ENCODE measurements at regions not wholly inside any gene's neighbourhood (a gene's known extent, or its start where the extent isn't known, plus 50 kb on each side); places are given as distances from the start of the nearest gene placed in this dataset.

GRCh38 chr5:61731946-61732314, 399.9 kb downstream of the ZSWIM6 start:
- TF ChIP-seq CTCF (IDR thresholded peaks at IDR 0.05; ENCODE audit: insufficient read depth, low read depth, low read length, missing control alignments), result no peak
- no peak for DNase-seq (ENCODE audit: low read depth)
- no peak overlapping the region for H3K4me3 ChIP-seq (ENCODE audit: low read depth, low read length)

- no peak for DNase-seq (ENCODE audit: low read depth)
- H3K4me3 ChIP-seq (ENCODE audit: low read depth, low read length), result no peak overlapping the region
Observed at GRCh38 chr5:61732369-61732768, 400.3 kb downstream of the ZSWIM6 start.

GRCh38 chr5:61732796-61733195, 400.7 kb downstream of the ZSWIM6 start:
- no peak for TF ChIP-seq CTCF (IDR thresholded peaks at IDR 0.05; ENCODE audit: insufficient read depth, low read depth, low read length, missing control alignments)

More at GRCh38 chr5:61732369-61732768, 400.3 kb downstream of the ZSWIM6 start:
- no peak for TF ChIP-seq CTCF (IDR thresholded peaks at IDR 0.05; ENCODE audit: insufficient read depth, low read depth, low read length, missing control alignments)

GRCh38 chr5:61734001-61734400, 401.9 kb downstream of the ZSWIM6 start:
- no peak for TF ChIP-seq CTCF (IDR thresholded peaks at IDR 0.05; ENCODE audit: insufficient read depth, low read depth, low read length, missing control alignments)
- DNase-seq (ENCODE audit: low read depth), result no peak
- no peak overlapping the region for H3K4me3 ChIP-seq (ENCODE audit: low read depth, low read length)

More at GRCh38 chr5:61732796-61733195, 400.7 kb downstream of the ZSWIM6 start:
- H3K4me3 ChIP-seq (ENCODE audit: low read depth, low read length), result no peak overlapping the region
- no peak for DNase-seq (ENCODE audit: low read depth)

- TF ChIP-seq CTCF (IDR thresholded peaks at IDR 0.05; ENCODE audit: insufficient read depth, low read depth, low read length, missing control alignments), result no peak
- DNase-seq (ENCODE audit: low read depth), result no peak
- no peak overlapping the region for H3K4me3 ChIP-seq (ENCODE audit: low read depth, low read length)
Observed at GRCh38 chr5:61734966-61735365, 402.9 kb downstream of the ZSWIM6 start.

GRCh38 chr5:61735531-61735930, 403.5 kb downstream of the ZSWIM6 start:
- DNase-seq (ENCODE audit: low read depth), result no peak
- no peak for TF ChIP-seq CTCF (IDR thresholded peaks at IDR 0.05; ENCODE audit: insufficient read depth, low read depth, low read length, missing control alignments)

GRCh38 chr5:61735995-61736394, 403.9 kb downstream of the ZSWIM6 start:
- no peak for DNase-seq (ENCODE audit: low read depth)
- TF ChIP-seq CTCF (IDR thresholded peaks at IDR 0.05; ENCODE audit: insufficient read depth, low read depth, low read length, missing control alignments), result no peak
- H3K4me3 ChIP-seq (ENCODE audit: low read depth, low read length), result no peak overlapping the region

More at GRCh38 chr5:61735531-61735930, 403.5 kb downstream of the ZSWIM6 start:
- H3K4me3 ChIP-seq (ENCODE audit: low read depth, low read length), result no peak overlapping the region
